ENCODE measurements at regions not wholly inside any gene's neighbourhood (a gene's known extent, or its start where the extent isn't known, plus 50 kb on each side); places are given as distances from the start of the nearest gene placed in this dataset.
"Not testable (repeated sequence)": the region's sequence is repeated elsewhere in the genome, so short reads cannot be mapped to it uniquely, and the experiment has no call there.

DNA sequence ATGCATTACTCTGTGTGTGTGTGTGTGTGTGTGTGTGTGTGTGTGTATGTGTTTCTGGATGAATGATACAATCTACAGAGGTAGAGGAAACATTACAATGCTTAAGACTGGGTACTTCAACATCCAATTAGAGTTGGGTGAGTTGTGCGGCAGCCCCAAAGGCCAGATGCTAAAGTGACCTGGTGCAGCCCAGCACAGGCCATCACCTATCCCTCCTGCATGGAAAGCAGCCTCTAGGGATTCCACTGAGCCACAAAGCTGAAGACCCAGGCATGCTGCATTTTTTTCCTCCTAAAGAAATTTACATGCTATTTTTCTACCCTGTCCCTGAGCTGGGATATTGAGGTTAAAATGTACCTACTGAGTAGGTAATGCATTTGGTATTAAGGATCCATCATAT, 79.1 kb upstream of the ETAA1 start:
- DNase-seq, result no peak

GRCh38 chr2:67318563-67318962, 78.6 kb upstream of the ETAA1 start:
- no peak for DNase-seq

- DNase-seq, result no peak
Measured at GRCh38 chr2:67318993-67319481, 78.1 kb upstream of the ETAA1 start.

DNA sequence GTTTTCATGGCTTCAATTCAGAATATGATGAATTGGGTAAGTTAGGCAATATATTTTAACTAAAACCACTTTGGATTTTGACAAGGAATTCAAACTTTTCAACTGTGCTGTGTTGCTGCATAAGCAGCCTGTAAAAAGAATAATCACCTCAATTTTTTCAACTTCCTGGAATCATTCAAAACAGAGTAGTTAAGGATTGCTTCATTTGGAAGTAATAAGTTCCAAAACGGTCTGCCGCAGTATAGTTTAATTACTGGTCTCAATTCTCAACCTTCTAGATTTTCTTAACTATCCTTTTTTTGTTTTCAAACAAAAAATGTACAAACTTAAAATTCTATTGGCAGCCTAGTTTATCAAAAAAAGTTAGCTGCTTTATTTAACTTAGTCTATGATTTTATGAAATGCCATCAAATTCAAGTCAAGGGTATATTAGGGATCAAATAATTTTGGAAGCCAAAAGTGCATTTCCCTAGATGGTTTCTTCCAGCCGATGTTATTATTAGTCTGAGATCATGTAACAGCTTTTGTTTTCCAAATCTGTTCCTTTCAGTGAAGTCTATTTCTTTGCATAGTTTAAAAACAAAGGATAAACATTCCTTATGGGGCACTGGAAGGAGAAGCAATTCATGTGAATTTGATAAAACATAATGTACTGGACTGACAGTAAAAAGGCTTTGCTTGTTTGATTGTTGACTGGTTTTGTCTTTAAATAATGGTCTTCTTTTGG, 76.1 kb upstream of the ETAA1 start:
- DNase-seq, result no peak

DNA sequence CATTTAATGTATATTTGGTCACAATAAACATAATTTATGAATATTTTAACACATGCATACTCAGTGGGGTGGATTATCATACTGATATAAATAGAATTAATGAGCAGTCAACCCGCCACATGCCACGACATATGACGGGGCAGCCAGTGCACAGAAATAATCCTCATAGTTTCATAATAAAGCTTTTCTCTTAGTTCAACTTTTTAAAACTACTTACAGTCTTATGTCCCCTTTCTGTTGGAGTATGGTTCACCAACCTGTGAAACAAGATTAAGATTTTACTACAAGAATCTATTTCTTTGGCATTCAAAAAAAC, 75.6 kb upstream of the ETAA1 start:
- DNase-seq, result no peak

GRCh38 chr2:67322353-67323001, 74.7 kb upstream of the ETAA1 start:
- DNase-seq, result no peak

- no peak for DNase-seq
Measured at GRCh38 chr2:67323209-67323991, 73.7 kb upstream of the ETAA1 start.

DNA sequence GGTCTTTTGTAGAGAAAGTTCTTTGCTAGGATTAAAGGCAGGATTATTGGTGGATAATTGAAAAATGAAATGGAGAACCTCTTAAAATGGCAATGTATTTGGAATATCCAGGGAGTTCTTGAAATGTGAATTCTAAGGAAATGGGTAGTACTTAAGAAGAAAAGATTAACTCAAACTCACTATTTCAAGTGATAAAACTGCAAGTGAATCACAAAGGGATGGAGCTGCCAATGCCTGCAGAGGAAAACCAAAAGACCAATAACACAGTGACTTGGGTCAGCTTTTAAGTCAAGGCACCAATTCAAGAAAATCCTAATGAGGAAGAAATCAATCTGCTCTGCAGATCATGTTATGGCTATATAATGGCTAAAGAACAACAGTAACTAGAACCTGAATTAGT, 67.6 kb upstream of the ETAA1 start:
- no peak for DNase-seq

DNA sequence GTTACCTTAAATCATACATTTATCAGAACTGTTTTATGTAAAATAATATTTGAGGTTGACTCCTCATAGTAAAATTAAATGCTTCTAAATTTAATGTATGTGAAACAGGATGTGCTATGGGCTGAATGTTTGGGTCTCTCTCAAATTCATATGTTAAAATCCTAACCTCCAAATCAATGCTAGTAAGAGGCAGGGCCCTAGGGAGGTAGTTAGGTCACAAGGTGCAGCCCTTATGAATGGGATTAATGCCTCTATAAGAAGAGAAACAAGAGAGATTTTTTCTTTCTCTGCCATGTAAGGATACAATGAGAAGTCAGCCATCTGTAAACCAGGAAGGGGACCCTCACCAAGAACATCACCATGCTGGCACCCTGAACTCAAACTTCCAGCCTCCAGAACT, 67.2 kb upstream of the ETAA1 start:
- no peak for DNase-seq

DNA sequence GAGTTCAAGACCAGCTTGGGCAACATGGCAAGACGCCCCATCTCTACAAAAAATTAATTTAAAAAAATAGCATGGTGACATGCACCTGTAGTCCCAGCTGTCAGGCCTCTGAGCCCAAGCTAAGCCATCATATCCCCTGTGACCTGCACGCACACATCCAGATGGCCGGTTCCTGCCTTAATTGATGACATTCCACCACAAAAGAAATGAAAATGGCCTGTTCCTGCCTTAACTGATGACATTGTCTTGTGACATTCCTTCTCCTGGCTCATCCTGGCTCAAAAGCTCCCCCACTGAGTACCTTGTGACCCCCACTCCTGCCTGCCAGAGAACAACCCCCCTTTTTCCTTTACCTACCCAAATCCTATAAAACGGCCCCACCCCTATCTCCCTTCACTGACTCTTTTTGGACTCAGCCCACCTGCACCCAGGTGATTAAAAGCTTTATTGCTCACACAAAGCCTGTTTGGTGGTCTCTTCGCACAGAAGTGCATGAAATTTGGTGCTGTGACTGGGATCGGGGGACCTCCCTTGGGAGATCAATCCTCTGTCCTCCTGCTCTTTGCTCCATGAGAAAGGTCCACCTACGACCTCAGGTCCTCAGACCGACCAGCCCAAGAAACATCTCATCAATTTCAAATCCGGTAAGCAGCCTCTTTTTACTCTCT, 65.6 kb upstream of the ETAA1 start:
- not testable (repeated sequence) for DNase-seq

GRCh38 chr2:67337903-67338302, 59.2 kb upstream of the ETAA1 start:
- DNase-seq, result no peak

DNA sequence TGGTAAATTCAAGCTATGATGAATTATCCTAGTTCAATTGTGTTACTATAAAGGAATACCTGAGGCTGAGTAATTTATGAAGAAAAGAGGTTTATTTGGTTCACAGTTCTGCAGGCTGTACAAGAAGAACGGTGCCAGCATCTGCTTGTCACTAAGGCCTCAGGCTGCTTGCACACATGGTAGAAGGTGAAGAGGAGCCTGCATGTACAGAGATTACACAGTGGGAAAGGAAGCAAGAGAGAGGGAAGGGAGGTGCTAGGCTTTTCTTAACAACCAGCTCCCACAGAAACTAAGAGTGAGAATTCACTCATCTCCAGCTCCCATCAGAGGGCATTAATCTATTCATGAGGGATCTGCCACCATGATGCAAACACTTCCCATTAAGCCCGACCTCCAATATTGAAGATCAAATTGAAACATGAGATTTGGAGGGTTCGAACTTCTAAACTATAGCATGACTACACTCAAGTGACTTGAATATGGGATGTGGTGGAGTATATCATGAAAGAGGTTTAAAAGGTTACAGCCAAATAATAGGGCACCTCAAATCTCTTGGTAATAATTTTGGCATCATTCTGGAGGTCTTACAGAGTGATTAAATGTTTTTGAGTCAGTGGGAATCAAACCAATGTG, 58.4 kb upstream of the ETAA1 start:
- DNase-seq, result no peak

DNA sequence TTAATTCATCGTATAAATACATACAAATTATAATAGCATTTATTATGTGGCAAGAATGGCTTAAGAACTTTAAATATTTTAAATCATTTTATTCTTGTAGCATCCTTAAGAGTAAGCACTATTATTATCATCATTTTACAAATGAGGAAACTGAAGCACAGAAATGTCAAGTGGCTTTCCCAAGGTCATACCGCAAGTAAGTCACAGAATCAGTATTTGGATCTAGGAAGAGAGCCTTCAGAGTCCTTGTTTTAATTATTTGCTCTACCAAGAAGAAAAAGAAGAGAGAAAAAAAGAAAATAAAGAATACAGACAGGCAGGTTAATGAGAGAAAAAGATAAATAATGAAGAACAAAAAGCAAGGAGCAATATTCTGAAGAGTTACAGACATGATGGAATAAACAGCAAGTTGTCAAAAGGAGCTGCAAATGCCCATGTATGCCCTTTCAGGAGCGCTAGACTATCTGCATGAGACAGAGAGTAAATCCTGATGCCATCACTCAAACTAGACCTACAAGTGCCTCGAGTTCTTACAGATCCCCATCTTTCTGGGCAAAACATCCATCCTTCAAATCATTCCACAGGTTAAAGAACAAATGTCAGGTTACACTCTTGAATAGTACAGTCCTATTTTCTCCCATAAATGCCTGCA, 57.8 kb upstream of the ETAA1 start:
- no peak for DNase-seq

- DNase-seq, result no peak
Measured at GRCh38 chr2:67340133-67341011, 56.8 kb upstream of the ETAA1 start.

DNA sequence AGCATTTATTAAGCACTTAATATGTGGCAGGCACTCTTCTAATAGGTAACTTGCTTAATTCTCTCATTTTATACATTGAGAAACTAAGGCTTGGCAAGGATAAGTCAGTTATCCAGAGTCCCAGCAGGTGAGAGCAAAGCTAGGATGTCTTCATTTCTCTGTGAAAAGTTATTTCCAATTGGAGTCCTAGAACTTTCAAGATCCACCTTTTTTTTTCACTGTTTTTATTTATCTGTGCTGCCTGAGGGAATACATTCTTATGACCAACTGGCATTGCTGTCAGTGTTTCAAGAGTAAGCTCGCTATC, 56.2 kb upstream of the ETAA1 start:
- no peak for DNase-seq

DNA sequence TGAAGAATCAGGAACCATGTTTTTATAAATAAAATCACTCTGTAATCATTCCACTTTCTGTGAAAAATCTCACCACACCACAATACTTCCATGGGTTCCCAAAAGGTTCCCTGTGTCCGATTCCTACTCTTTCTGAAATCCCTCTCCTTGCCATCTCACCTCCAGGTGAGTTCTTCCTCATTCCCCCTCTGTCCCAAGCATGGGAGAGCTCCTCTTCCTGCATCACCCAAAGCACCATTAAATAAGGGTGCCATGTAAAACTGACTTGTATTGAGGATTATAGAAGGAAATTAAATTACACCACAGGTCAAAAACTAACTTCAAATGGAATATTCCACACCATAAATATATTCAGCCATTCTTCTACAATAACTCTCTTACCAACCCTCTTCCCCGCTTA, 55.8 kb upstream of the ETAA1 start:
- DNase-seq, result no peak

DNA sequence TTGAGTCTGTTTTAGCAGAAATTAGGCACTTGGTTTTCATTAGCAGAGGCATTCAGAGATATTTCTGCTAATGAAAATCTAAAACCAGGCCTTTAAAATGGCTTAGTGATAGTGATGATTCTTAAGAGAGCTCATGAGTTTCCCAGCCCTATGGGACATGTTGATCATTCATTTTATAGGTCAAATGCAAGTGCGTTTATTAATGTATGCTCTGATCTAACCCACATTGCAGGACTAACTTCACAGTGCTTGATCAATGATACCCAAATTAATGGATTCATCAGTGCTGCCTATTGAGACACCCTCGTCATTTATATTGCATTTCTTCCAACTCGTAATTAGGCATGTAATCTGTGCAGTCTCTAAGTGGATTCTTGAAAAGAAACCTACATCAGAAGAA, 54.7 kb upstream of the ETAA1 start:
- DNase-seq, result no peak

GRCh38 chr2:67346718-67347407, 50.3 kb upstream of the ETAA1 start:
- DNase-seq, result no peak
